Prostate gland (tissue), 2 donors: ENCODE measurements at regions not wholly inside any gene's neighbourhood (a gene's known extent, or its start where the extent isn't known, plus 50 kb on each side); places are given as distances from the start of the nearest gene placed in this dataset.

Source experiments
- DNase-seq: peaks from one replicate; pipeline ENCODE4 v3.0.0-alpha.2; 2019; ENCODE audit warnings: low spot score
- H3K27ac ChIP-seq, 2 donors: fragments of 200-600 bp; sonication (generic); 2 replicates each; pipeline ENCODE4 v1.5.1; 2017 to 2019
- H3K27me3 ChIP-seq: fragments of 200-600 bp; sonication (generic); replicated peaks from 2 replicates; pipeline ENCODE4 v1.5.1; 2019; ENCODE audit not compliant: insufficient read depth
- H3K36me3 ChIP-seq, 2 donors: fragments of 200-600 bp; sonication (generic); 1 replicate in 1 of 2; 2 replicates in 1 of 2; pipeline versions ENCODE4 v1.5.1 to v1.8.1; 2017 to 2019
- H3K4me1 ChIP-seq: fragments of 200-600 bp; sonication (generic); replicated peaks from 2 replicates; pipeline ENCODE4 v1.5.1; 2019
- H3K4me3 ChIP-seq, 2 donors: fragments of 200-600 bp; sonication (generic); 2 replicates each; pipeline ENCODE4 v1.5.1; 2017 to 2019
- H3K9me3 ChIP-seq: fragments of 200-600 bp; sonication (generic); 2 replicates; pipeline ENCODE4 v1.5.1; 2017
- POLR2A ChIP-seq: fragments of 450-650 bp; IDR thresholded peaks from one replicate; pipeline ENCODE4 v1.6.1; 2016; ENCODE audit warnings: antibody characterized with exemption, mild to moderate bottlenecking
- POLR2AphosphoS5 ChIP-seq: sonication (generic); formaldehyde crosslinking; IDR thresholded peaks from one replicate; pipeline ENCODE4 v1.6.1; 2017; ENCODE audit warnings: antibody characterized with exemption
- WGBS: methylation state at CpG from one replicate; pipeline ENCODE4 v1.1.5; 2018; 5-methylcytosine and 5-hydroxymethylcytosine counted together
- intact Hi-C: fragments of 100-400 bp; cut with DNase I; formaldehyde crosslinking; loops from one replicate; pipeline ENCODE4 v1.14.2; 2022
- TF ChIP-seq, protein P1 (sequence below), 4 experiments: fragments of 200-600 bp in 2 of 4; fragments of 450-650 bp in 2 of 4; sonication (generic) in 2 of 4; IDR thresholded peaks; 1 replicate in 3 of 4; 2 replicates in 1 of 4; pipeline ENCODE4 v1.5.1; 2016 to 2019; ENCODE audit warnings: antibody characterized with exemption in 4 of 4, mild to moderate bottlenecking in 2 of 4, moderate library complexity in 2 of 4

DNA sequence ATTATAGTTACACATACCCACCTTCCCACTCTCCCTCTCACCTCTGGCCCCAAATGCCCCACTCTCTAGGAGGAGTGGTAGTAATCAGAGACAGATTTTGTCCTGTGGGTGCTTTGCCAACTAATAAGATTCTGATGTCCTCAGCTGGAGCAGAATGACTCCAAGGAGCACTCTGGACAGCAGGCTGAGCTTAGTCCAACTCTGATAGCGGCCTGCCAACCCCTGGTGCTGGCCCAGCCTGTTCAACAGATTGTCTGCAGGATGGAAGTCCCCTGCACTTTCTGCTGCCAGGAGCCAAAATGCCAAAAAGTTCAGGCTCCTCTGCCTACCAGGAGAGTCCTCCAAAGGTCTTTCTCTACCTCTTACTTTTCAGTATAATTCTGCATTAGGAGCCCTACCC, 160.5 kb upstream of the UMPS start:
- H3K27ac ChIP-seq, result no peak overlapping the region

DNA sequence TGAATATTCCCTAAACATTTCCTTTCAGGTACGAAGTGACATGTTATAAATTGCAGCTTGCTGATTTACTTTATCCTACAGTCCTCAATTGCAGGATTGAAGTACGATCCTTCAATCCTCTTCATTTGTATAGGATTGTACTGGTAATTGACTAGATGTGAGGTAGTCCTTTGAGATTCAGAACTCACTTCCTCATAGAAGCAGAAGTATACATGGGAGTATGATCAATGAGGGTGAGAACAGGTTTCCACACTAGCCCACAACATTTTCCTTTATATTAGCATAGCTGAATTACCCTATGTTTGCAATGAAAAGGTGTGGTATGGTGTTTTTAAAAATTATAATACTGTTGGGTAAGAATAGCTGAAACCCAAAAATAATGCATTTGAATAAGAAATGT, 160.0 kb upstream of the UMPS start:
- no peak for DNase-seq
- H3K4me1 ChIP-seq, result no peaks in the 10 kb centered on the region
- no peaks in the 10 kb centered on the region for H3K36me3 ChIP-seq
- no peaks in the 10 kb centered on the region for H3K9me3 ChIP-seq
- H3K27me3 ChIP-seq, result no peaks in the 10 kb centered on the region
- WGBS, result 92% methylated on average over 2 of the region's 2 CpGs
- intact Hi-C loops, result no loop called here
- H3K27ac ChIP-seq, result no peak overlapping the region
- no peak overlapping the region for H3K4me3 ChIP-seq
- no peak for TF ChIP-seq POLR2AphosphoS5
- TF ChIP-seq, protein P1, sequence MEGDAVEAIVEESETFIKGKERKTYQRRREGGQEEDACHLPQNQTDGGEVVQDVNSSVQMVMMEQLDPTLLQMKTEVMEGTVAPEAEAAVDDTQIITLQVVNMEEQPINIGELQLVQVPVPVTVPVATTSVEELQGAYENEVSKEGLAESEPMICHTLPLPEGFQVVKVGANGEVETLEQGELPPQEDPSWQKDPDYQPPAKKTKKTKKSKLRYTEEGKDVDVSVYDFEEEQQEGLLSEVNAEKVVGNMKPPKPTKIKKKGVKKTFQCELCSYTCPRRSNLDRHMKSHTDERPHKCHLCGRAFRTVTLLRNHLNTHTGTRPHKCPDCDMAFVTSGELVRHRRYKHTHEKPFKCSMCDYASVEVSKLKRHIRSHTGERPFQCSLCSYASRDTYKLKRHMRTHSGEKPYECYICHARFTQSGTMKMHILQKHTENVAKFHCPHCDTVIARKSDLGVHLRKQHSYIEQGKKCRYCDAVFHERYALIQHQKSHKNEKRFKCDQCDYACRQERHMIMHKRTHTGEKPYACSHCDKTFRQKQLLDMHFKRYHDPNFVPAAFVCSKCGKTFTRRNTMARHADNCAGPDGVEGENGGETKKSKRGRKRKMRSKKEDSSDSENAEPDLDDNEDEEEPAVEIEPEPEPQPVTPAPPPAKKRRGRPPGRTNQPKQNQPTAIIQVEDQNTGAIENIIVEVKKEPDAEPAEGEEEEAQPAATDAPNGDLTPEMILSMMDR (IDR thresholded peaks at IDR 0.05), result no peak
- TF ChIP-seq POLR2A, result no peak

More for the DNA sequence above, 160.5 kb upstream of the UMPS start:
- Histone ChIP-seq H3K4me3 (no peak overlapping the region), H3K4me1 (no peaks in the 10 kb centered on the region), H3K27me3 (no peaks in the 10 kb centered on the region), H3K36me3 (no peaks in the 10 kb centered on the region), H3K9me3 (no peaks in the 10 kb centered on the region)
- 79% methylated on average over 1 of the region's 1 CpG for WGBS
- no peak for TF ChIP-seq POLR2A
- TF ChIP-seq, protein P1 (IDR thresholded peaks at IDR 0.05), result no peak
- no peak for TF ChIP-seq POLR2AphosphoS5
- no peak for DNase-seq
- intact Hi-C loops, result loop anchor here (10.0 kb wide), 1 partner anchor 335 kb away; no protein-coding TSS in a partner anchor

DNA sequence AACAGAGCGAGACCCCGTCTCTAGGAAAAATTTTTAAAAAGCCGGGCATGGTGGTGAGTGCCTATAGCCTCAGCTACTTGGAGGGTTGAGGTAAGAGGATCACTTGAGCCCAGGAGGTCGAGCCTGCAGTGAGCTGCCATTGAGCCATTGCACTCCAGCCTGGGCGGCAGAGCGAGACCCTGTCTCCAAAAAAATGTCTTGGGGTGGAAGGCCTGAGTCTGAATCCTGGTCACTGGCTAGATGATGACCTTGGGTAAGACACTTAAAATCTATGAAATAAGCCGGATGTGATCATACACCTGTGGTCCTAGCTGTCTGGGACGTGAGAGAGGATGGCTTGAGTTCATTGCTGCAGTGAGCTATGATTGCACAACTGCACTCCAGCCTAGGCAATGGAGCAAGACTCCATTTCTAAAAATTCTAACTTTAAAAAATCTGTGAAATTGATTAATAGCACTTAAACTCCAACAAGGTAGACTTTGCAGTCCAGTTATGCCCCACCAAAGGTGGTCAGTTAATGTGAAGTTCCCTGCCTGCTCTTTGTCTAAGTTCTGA, 157.3 kb upstream of the UMPS start:
- Histone ChIP-seq H3K36me3 (no peaks in the 10 kb centered on the region), H3K27ac (no peak overlapping the region), H3K27me3 (no peaks in the 10 kb centered on the region), H3K9me3 (no peaks in the 10 kb centered on the region), H3K4me3 (no peak overlapping the region), H3K4me1 (no peaks in the 10 kb centered on the region)
- DNase-seq, result no peak
- intact Hi-C loops, result no loop called here
- TF ChIP-seq POLR2AphosphoS5 (no peak), POLR2A (no peak)
- TF ChIP-seq, protein P1 (IDR thresholded peaks at IDR 0.05), result no peak
- WGBS, result over 99% methylated on average over 8 of the region's 8 CpGs

DNA sequence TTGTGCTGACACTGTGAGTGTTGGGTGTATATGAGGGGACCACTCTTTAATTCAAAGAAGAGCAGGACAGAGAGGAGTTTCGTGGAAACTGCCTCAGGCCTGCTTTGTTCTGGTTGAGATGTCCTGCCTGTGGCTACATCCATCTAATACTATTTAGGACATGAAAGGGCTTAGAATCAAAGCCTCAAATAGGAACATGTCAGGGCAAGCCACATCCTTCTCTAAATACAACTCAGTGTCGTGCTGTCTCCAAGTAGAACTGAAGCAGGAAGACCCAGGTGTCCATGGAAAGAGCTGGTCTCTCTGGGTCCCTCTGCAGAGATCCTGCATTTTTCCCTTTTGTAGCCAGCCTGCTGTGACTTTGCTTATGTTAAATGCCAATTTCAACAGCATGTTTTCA, 156.2 kb upstream of the UMPS start:
- H3K27ac ChIP-seq, result no peak overlapping the region
- WGBS, result 66% methylated on average over 2 of the region's 2 CpGs
- H3K27me3 ChIP-seq, result no peaks in the 10 kb centered on the region
- H3K4me1 ChIP-seq, result no peaks in the 10 kb centered on the region
- TF ChIP-seq POLR2A, result no peak
- no peak for TF ChIP-seq POLR2AphosphoS5
- TF ChIP-seq, protein P1 (IDR thresholded peaks at IDR 0.05), result no peak
- H3K9me3 ChIP-seq, result no peaks in the 10 kb centered on the region
- DNase-seq, result no peak
- intact Hi-C loops, result no loop called here
- no peak overlapping the region for H3K4me3 ChIP-seq
- no peaks in the 10 kb centered on the region for H3K36me3 ChIP-seq
